ENCODE measurements at regions not wholly inside any gene's neighbourhood (a gene's known extent, or its start where the extent isn't known, plus 50 kb on each side); places are given as distances from the start of the nearest gene placed in this dataset.

DNA sequence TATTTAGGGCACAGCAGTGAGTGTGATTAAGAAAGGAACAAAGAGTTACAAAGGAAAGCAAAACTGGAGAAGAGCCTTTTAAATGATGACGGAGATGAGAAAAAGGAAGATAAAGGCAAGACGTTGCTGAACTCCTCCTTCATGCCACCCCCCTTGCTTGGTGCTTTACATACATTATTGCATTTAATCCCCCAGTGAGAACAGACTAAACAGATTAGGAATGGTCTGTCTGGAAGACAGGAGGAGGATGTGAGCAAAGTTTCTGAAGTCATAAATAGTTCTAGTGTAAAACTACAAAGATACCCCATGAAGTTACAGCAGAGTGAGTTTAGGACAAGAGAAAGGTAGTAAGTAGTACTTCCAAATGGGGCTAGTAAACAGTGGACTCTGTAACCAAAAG lies 113.5 kb downstream of the PLCE1 start (continued):
- TF ChIP-seq ZNF223 (tag by site-specific recombination; IDR thresholded peaks at IDR 0.05) = no peak
- no peak for TF ChIP-seq ZBTB7A (tag by site-specific recombination; IDR thresholded peaks at IDR 0.05; ENCODE audit: low read depth)
- TF ChIP-seq ZXDB (tag by site-specific recombination; IDR thresholded peaks at IDR 0.05) = no peak
- TF ChIP-seq HOXC10 (CRISPR knock-in tag; IDR thresholded peaks at IDR 0.05) = no peak

DNA sequence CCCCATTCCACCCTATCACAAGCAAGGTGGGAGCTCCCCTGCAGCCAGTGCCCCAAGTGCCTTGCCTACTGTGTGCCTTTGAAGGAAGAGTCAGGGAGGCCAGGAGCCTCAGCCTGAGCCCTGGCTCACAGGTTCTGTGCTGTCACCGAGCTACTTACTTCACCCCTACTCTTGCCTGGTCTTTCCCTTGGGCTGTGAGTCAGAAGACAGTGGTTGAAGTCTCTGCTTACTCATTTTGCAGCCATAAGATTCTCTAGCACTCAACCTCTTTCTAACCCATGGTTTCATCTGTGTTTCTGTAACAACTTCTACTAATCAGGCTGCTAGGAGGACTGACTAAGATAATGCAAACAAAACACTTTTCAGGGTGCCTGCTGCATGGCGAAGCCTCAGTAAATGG lies 114.5 kb downstream of the PLCE1 start:
- ChIA-PET CTCF (interaction anchor here (0.6 kb wide), 1 partner anchor 191 kb away, joined by 3 read pairs; no protein-coding TSS in a partner anchor), POLR2A (no interaction called here)
- H3K9me3 ChIP-seq (ENCODE audit: control insufficient read depth, insufficient read depth, low read depth, low read length) = no peaks in the 10 kb centered on the region
- no peaks in the 10 kb centered on the region for H3K36me3 ChIP-seq (ENCODE audit: control insufficient read depth in 2 of 2, insufficient read depth in 1 of 2, low read length in 2 of 2)
- peaks cover 10% of the 10 kb centered on the region for H3K4me1 ChIP-seq (ENCODE audit: control insufficient read depth, insufficient read depth, low read length)
- no peak overlapping the region for H3K27ac ChIP-seq (ENCODE audit: extremely low read depth, low read depth, low read length)
- TF ChIP-seq ZBTB20 (tag by site-specific recombination; IDR thresholded peaks at IDR 0.05) (no peak), TRIM28 (IDR thresholded peaks at IDR 0.05; ENCODE audit: borderline replicate concordance, low read length) (no peak), IKZF3 (tag by site-specific recombination; IDR thresholded peaks at IDR 0.05) (no peak), YY2 (tag by site-specific recombination; IDR thresholded peaks at IDR 0.05) (no peak), ZNF354C (tag by site-specific recombination; IDR thresholded peaks at IDR 0.05; ENCODE audit: borderline replicate concordance, low read depth) (no peak), ZNF549 (tag by site-specific recombination; IDR thresholded peaks at IDR 0.05) (no peak), MYNN (tag by site-specific recombination; IDR thresholded peaks at IDR 0.05; ENCODE audit: borderline replicate concordance) (no peak)
- TF ChIP-seq, protein P1, sequence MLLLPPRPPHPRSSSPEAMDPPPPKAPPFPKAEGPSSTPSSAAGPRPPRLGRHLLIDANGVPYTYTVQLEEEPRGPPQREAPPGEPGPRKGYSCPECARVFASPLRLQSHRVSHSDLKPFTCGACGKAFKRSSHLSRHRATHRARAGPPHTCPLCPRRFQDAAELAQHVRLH (tag by site-specific recombination; IDR thresholded peaks at IDR 0.05) = no peak
- H3K4me3 ChIP-seq (ENCODE audit: low read depth, low read length) = no peak overlapping the region

DNA sequence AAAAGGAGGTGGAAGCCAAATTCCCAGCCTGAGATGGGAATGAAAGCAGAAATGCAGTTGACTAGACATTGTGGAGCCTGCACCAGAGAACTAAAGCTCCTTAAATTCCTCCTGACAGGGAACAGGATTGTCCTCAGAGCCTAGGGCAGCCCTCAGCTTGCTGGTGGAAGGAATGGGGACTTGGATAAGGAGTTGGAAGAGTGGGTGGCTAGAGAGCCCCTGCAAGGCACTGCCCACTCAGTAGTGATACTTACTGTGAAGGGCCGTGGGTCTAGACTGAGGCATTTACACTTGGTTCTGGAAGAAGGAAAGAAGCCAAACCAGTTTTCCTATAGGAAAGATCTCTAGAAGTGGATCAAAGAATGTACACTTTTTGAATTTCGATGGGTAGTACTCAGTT lies 117.6 kb downstream of the PLCE1 start:
- no peak overlapping the region for H3K4me3 ChIP-seq (ENCODE audit: low read depth, low read length)
- ChIA-PET POLR2A (no interaction called here), CTCF (no interaction called here)
- H3K9me3 ChIP-seq (ENCODE audit: control insufficient read depth, insufficient read depth, low read depth, low read length) = no peaks in the 10 kb centered on the region
- TF ChIP-seq SCRT2 (tag by site-specific recombination; IDR thresholded peaks at IDR 0.05) = no peak
- TF ChIP-seq KLF9 (tag by site-specific recombination; IDR thresholded peaks at IDR 0.05; ENCODE audit: low read depth) = no peak
- no peak for TF ChIP-seq ZNF585B (tag by site-specific recombination; IDR thresholded peaks at IDR 0.05)
- TF ChIP-seq ZBTB1 (tag by site-specific recombination; IDR thresholded peaks at IDR 0.05) = no peak
- no peak for TF ChIP-seq ZNF324 (tag by site-specific recombination; IDR thresholded peaks at IDR 0.05)
- TF ChIP-seq, protein P2, sequence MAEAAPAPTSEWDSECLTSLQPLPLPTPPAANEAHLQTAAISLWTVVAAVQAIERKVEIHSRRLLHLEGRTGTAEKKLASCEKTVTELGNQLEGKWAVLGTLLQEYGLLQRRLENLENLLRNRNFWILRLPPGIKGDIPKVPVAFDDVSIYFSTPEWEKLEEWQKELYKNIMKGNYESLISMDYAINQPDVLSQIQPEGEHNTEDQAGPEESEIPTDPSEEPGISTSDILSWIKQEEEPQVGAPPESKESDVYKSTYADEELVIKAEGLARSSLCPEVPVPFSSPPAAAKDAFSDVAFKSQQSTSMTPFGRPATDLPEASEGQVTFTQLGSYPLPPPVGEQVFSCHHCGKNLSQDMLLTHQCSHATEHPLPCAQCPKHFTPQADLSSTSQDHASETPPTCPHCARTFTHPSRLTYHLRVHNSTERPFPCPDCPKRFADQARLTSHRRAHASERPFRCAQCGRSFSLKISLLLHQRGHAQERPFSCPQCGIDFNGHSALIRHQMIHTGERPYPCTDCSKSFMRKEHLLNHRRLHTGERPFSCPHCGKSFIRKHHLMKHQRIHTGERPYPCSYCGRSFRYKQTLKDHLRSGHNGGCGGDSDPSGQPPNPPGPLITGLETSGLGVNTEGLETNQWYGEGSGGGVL (tag by site-specific recombination; IDR thresholded peaks at IDR 0.05) = no peak
- no peak for TF ChIP-seq ZFP41 (tag by site-specific recombination; IDR thresholded peaks at IDR 0.05; ENCODE audit: borderline replicate concordance)
- TF ChIP-seq EGR2 (tag by site-specific recombination; IDR thresholded peaks at IDR 0.05; ENCODE audit: low read depth) = peak; percentile 53
- no peak for TF ChIP-seq ZEB2 (tag by site-specific recombination; IDR thresholded peaks at IDR 0.05)
- peak; percentile 59 for TF ChIP-seq ZFHX2 (tag by site-specific recombination; conservative IDR thresholded peaks at IDR 0.05)
- no peak for TF ChIP-seq SP7 (tag by site-specific recombination; IDR thresholded peaks at IDR 0.05)
- H3K4me1 ChIP-seq (ENCODE audit: control insufficient read depth, insufficient read depth, low read length) = no peaks in the 10 kb centered on the region
- no peaks in the 10 kb centered on the region for H3K36me3 ChIP-seq (ENCODE audit: control insufficient read depth in 2 of 2, insufficient read depth in 1 of 2, low read length in 2 of 2)
- no peak overlapping the region for H3K27ac ChIP-seq (ENCODE audit: extremely low read depth, low read depth, low read length)

All from HEK293 (cell line).